ENCODE measurements at regions not wholly inside any gene's neighbourhood (a gene's known extent, or its start where the extent isn't known, plus 50 kb on each side); places are given as distances from the start of the nearest gene placed in this dataset. TPM values are rescaled to one million over a fixed set of nuclear protein-coding genes. Genes with fewer than 3 reads are reported as not detected.

DNA sequence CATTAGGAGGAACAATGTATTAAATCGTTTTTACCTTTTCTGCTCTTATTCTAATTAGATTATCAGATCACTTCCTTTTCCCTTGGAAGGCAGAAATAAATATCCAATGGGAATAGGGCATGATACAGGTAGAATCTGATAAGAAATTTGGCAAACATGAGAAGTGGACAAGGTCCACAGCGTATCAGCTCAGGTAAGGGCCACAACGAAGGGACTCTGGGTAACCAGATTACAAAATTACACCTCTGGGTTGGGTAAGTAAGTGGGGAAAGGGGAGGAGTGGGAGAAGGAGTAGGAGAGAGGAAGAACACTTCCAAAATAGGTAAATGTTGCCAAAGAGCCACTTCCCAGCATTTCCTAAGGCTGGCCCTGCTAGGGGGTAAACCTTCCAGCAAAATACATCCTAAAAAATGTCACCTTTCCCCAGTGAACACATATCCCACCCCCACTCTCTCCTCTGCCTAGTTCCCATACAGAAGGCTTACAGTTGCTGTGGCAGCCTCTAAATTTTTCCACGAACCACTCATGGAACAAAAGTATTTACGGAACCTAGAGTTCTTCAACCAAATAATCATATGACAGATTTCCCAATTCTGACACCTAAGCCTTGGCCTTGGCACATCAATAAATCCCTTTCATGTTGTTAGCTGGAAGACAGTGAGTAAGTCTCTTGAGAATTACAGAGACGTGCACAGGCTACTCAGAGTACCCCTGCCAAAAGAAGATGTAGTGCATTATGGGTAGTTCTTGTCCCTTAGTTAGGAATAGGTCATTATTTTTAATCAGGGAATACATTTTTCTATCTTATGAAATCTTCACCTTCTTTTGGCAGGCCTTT is 51.5 kb upstream of the DLX6 start:
- Histone ChIP-seq H3K36me3 (ENCODE audit: control insufficient read depth in 4 of 4, insufficient read depth in 4 of 4, low read length in 4 of 4) (no peaks in the 10 kb centered on the region), H3K27me3 (ENCODE audit: control insufficient read depth in 3 of 3, insufficient read depth in 3 of 3, low read length in 2 of 3) (peaks cover 0 to 2% (median 2%) of the 10 kb centered on the region in 3 donors), H3K9ac (ENCODE audit: insufficient read depth in 1 of 2, low read length in 2 of 2) (no peak overlapping the region), H3K4me3 (no peak overlapping the region), H3K27ac (ENCODE audit: low read depth in 1 of 2, low read length in 1 of 2) (no peak overlapping the region), H3K4me1 (ENCODE audit: control insufficient read depth in 5 of 5, insufficient read depth in 5 of 5, low read length in 5 of 5) (no peaks in the 10 kb centered on the region), H3K9me3 (ENCODE audit: control insufficient read depth in 4 of 4, insufficient read depth in 3 of 4, low read length in 3 of 4) (no peaks in the 10 kb centered on the region)
- 63 to 77% methylated on average over 6 of the region's 6 CpGs for WGBS, 2 donors
- ATAC-seq (ENCODE audit: insufficient read depth, low FRiP score) (no peak), DNase-seq (no peak)
- TF ChIP-seq CTCF (IDR thresholded peaks at IDR 0.05; ENCODE audit: control extremely low read depth, extremely low read depth): no peak

Small RNAs in the stretch of these regions (small RNA-seq; reads per million reads assigned to genes)
- gene RN7SL252P (ENCODE audit: low replicate concordance): not detected

All from lung (tissue), 12 donors.